ENCODE measurements at regions not wholly inside any gene's neighbourhood (a gene's known extent, or its start where the extent isn't known, plus 50 kb on each side); places are given as distances from the start of the nearest gene placed in this dataset.

DNA sequence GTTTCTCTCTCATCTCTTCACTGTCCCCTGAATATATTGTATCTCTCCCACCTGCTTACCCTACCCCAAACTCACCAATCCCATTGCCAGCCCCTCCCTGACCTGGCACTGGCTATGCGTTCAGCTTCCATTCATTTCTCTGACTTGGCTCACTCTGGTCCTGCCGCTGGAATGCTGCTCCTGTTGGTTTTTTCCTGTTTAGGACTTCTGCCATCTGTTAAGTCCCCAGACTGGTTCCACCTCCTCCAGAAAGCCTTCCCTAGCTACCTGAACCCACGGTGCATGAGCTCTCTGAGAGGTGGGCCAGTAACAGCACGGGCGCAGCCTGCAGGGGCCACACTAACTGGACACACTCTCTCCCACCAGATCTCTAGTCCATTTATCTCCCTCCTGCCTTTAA lies 80.2 kb downstream of the HIF1AN start:
- intact Hi-C loops (cut with micrococcal nuclease), result no loop called here
- Histone ChIP-seq H3K36me3 (replicated peaks in 1 of 2; ENCODE audit: control insufficient read depth in 1 of 2, insufficient read depth in 2 of 2, low read length in 2 of 2) (no peaks in the 10 kb centered on the region), H3K4me3 (replicated peaks in 1 of 3; ENCODE audit: low read depth in 2 of 3, low read length in 3 of 3) (no peak overlapping the region), H3K4me2 (replicated peaks; ENCODE audit: extremely low read depth, low read length, poor library complexity, severe bottlenecking) (no peak overlapping the region), H4K20me1 (ENCODE audit: insufficient read depth, low read length) (no peaks in the 10 kb centered on the region), H3K27me3 (ENCODE audit: control insufficient read depth in 2 of 2, insufficient read depth in 2 of 2, low read length in 2 of 2) (peaks cover 4 to 32% of the 10 kb centered on the region in 2 donors), H3K79me2 (ENCODE audit: insufficient read depth, low read length) (no peaks in the 10 kb centered on the region), H2AFZ (ENCODE audit: insufficient read depth, low read depth, low read length, poor library complexity, severe bottlenecking) (no peak overlapping the region), H3K27ac (ENCODE audit: low read depth in 1 of 2, low read length in 2 of 2) (no peak overlapping the region), H3K9ac (ENCODE audit: insufficient read depth, low read length, poor library complexity, severe bottlenecking) (no peak overlapping the region), H3K4me1 (ENCODE audit: control insufficient read depth in 1 of 2, insufficient read depth in 2 of 2, low read length in 2 of 2) (no peaks in the 10 kb centered on the region), H3K9me3 (replicated peaks in 1 of 2; ENCODE audit: control insufficient read depth in 1 of 2, insufficient read depth in 1 of 2, low read length in 2 of 2) (no peaks in the 10 kb centered on the region)
- peaks cover 31 to 59% (median 49%) of the 10 kb centered on the region in 3 donors for H3K27me3 Mint-ChIP-seq (ENCODE audit: low read depth in 3 of 3)
- no peak for DNase-seq
- H3K36me3 Mint-ChIP-seq, result no peaks in the 10 kb centered on the region
- H3K27ac Mint-ChIP-seq, result no peak overlapping the region
- no peak overlapping the region for H3K4me3 Mint-ChIP-seq
- peaks cover 0 to 3% (median 0%) of the 10 kb centered on the region in 7 donors for H3K9me3 Mint-ChIP-seq
- H3K4me1 Mint-ChIP-seq, result no peaks in the 10 kb centered on the region
- WGBS (ENCODE audit: insufficient coverage), result 64% methylated on average over 3 of the region's 5 CpGs
- TF ChIP-seq, protein P1, sequence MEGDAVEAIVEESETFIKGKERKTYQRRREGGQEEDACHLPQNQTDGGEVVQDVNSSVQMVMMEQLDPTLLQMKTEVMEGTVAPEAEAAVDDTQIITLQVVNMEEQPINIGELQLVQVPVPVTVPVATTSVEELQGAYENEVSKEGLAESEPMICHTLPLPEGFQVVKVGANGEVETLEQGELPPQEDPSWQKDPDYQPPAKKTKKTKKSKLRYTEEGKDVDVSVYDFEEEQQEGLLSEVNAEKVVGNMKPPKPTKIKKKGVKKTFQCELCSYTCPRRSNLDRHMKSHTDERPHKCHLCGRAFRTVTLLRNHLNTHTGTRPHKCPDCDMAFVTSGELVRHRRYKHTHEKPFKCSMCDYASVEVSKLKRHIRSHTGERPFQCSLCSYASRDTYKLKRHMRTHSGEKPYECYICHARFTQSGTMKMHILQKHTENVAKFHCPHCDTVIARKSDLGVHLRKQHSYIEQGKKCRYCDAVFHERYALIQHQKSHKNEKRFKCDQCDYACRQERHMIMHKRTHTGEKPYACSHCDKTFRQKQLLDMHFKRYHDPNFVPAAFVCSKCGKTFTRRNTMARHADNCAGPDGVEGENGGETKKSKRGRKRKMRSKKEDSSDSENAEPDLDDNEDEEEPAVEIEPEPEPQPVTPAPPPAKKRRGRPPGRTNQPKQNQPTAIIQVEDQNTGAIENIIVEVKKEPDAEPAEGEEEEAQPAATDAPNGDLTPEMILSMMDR (IDR thresholded peaks at IDR 0.05), result no peak

DNA sequence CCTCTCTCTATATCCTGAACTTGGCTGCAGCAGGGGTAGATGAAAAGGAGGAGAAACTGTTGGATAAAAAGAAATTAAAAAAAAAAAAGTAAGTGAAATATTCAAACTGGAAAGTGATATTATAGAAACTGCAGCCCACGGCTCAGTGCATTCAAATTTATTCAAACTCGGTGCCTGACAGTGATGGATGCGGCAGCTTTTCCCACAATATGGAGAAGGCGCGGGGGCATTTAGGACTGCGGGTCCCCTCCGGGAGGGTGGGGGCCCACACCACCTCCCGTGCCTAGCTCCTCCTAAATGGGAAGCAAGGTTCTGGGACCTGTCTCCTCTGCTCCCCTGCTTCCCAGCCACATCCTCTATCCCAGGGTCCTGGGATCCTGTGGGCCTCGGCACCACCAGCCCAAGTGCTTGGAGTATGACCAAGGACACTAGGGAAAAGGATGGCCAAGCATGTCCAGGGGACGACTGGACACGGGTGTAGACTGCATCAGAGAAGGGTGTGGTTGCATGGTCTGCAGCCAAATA lies 82.4 kb downstream of the HIF1AN start:
- no peak overlapping the region for H3K4me3 Mint-ChIP-seq
- intact Hi-C loops (cut with micrococcal nuclease), result no loop called here
- H3K4me1 ChIP-seq (ENCODE audit: control insufficient read depth in 1 of 2, insufficient read depth in 2 of 2, low read length in 2 of 2), result no peaks in the 10 kb centered on the region
- H3K27ac Mint-ChIP-seq, result no peak overlapping the region
- H3K9me3 ChIP-seq (replicated peaks in 1 of 2; ENCODE audit: control insufficient read depth in 1 of 2, insufficient read depth in 1 of 2, low read length in 2 of 2), result no peaks in the 10 kb centered on the region
- no peaks in the 10 kb centered on the region for H3K79me2 ChIP-seq (ENCODE audit: insufficient read depth, low read length)
- peaks cover 0 to 4% (median 0%) of the 10 kb centered on the region in 7 donors for H3K9me3 Mint-ChIP-seq
- DNase-seq, result no peak
- H3K36me3 Mint-ChIP-seq, result no peaks in the 10 kb centered on the region
- H3K4me2 ChIP-seq (replicated peaks; ENCODE audit: extremely low read depth, low read length, poor library complexity, severe bottlenecking), result no peak overlapping the region
- no peaks in the 10 kb centered on the region for H3K36me3 ChIP-seq (replicated peaks in 1 of 2; ENCODE audit: control insufficient read depth in 1 of 2, insufficient read depth in 2 of 2, low read length in 2 of 2)
- H3K4me3 ChIP-seq (replicated peaks in 1 of 3; ENCODE audit: low read depth in 2 of 3, low read length in 3 of 3), result no peak overlapping the region
- H3K4me1 Mint-ChIP-seq, result no peaks in the 10 kb centered on the region
- peaks cover 39 to 59% (median 56%) of the 10 kb centered on the region in 3 donors for H3K27me3 Mint-ChIP-seq (ENCODE audit: low read depth in 3 of 3)
- no peak overlapping the region for H3K27ac ChIP-seq (ENCODE audit: low read depth in 1 of 2, low read length in 2 of 2)
- no peaks in the 10 kb centered on the region for H4K20me1 ChIP-seq (ENCODE audit: insufficient read depth, low read length)
- H2AFZ ChIP-seq (ENCODE audit: insufficient read depth, low read depth, low read length, poor library complexity, severe bottlenecking), result no peak overlapping the region
- TF ChIP-seq, protein P1 (IDR thresholded peaks at IDR 0.05), result no peak
- peaks cover 7 to 36% of the 10 kb centered on the region in 2 donors for H3K27me3 ChIP-seq (ENCODE audit: control insufficient read depth in 2 of 2, insufficient read depth in 2 of 2, low read length in 2 of 2)
- no peak overlapping the region for H3K9ac ChIP-seq (ENCODE audit: insufficient read depth, low read length, poor library complexity, severe bottlenecking)
- WGBS (ENCODE audit: insufficient coverage), result 81% methylated on average over 10 of the region's 11 CpGs
